ENCODE measurements at regions not wholly inside any gene's neighbourhood (a gene's known extent, or its start where the extent isn't known, plus 50 kb on each side); places are given as distances from the start of the nearest gene placed in this dataset.

- TF ChIP-seq CEBPB (IDR thresholded peaks at IDR 0.05; ENCODE audit: low read depth, low read length): no peak
- no peak for TF ChIP-seq RCOR1 (IDR thresholded peaks at IDR 0.05; ENCODE audit: insufficient replicate concordance, low read length)
- no peak for TF ChIP-seq MAFK (IDR thresholded peaks at IDR 0.05; ENCODE audit: low read depth, low read length)
- TF ChIP-seq, protein P1, sequence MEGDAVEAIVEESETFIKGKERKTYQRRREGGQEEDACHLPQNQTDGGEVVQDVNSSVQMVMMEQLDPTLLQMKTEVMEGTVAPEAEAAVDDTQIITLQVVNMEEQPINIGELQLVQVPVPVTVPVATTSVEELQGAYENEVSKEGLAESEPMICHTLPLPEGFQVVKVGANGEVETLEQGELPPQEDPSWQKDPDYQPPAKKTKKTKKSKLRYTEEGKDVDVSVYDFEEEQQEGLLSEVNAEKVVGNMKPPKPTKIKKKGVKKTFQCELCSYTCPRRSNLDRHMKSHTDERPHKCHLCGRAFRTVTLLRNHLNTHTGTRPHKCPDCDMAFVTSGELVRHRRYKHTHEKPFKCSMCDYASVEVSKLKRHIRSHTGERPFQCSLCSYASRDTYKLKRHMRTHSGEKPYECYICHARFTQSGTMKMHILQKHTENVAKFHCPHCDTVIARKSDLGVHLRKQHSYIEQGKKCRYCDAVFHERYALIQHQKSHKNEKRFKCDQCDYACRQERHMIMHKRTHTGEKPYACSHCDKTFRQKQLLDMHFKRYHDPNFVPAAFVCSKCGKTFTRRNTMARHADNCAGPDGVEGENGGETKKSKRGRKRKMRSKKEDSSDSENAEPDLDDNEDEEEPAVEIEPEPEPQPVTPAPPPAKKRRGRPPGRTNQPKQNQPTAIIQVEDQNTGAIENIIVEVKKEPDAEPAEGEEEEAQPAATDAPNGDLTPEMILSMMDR (conservative IDR thresholded peaks at IDR 0.05; ENCODE audit: low read depth, low read length): no peak
- TF ChIP-seq MXI1 (IDR thresholded peaks at IDR 0.05; ENCODE audit: borderline replicate concordance, low read depth, low read length): no peak
- no peak for TF ChIP-seq MAZ (IDR thresholded peaks at IDR 0.05; ENCODE audit: borderline replicate concordance, low read depth, low read length)
- no peak for TF ChIP-seq RAD21 (IDR thresholded peaks at IDR 0.05; ENCODE audit: low read length)
- TF ChIP-seq USF2 (IDR thresholded peaks at IDR 0.05; ENCODE audit: low read depth, low read length): no peak
- no peak for TF ChIP-seq BHLHE40 (IDR thresholded peaks at IDR 0.05; ENCODE audit: low read depth, low read length)
- TF ChIP-seq POLR2A (IDR thresholded peaks at IDR 0.05; ENCODE audit: low read depth, low read length): no peak
These were observed 133.1 kb downstream of the SALL1 start for GRCh38 chr16:51017969-51018368.

Measured in IMR-90 (cell line).